NOMO-1 (cell line): ENCODE measurements at regions not wholly inside any gene's neighbourhood (a gene's known extent, or its start where the extent isn't known, plus 50 kb on each side); places are given as distances from the start of the nearest gene placed in this dataset.
"Not testable (repeated sequence)": the region's sequence is repeated elsewhere in the genome, so short reads cannot be mapped to it uniquely, and the experiment has no call there.

ENCODE experiments used
- DNase-seq, 2 experiments: peaks; one replicate each; lab custom pipeline; 2025; ENCODE audit not compliant: unreplicated experiment in 2 of 2; lab: John Stamatoyannopoulos, UW

DNA sequence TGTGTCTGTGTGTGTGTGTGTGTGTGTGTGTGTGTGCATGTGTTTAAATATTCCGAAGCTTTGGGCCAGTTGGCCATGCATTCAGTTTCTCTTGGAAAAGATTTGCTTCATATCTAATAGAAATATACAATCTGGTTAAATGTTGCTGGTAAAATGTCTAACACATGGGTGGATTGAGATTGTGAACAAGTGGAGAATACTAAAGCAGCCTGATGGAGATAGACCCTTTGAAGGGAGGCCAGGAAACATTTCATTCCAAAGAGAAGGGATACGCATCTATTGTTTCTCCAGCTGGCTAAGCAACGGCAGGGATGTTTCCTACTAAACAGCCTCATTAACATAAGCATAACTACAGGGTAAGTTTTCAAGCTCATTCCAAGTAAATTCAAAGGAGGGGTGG, 257.5 kb upstream of the PTBP2 start:
- no peak for DNase-seq

DNA sequence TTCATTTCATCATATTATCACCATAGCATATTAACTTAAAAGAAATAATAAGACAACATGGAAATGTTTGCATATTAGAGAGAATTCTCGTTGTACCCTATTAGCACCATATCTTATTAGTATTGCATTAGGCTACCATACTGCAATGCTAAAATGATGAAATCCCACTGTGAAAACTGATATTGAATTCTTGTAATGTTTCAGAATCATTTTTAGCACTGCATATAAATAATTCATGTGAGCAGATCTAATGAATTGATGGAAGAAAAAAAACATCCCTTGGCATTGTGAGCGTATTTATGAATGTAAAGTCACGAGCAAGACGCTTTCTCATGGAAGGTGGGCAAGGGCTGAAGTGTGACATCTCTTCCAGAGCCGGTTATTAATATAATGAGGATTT, 257.1 kb upstream of the PTBP2 start:
- no peak for DNase-seq

DNA sequence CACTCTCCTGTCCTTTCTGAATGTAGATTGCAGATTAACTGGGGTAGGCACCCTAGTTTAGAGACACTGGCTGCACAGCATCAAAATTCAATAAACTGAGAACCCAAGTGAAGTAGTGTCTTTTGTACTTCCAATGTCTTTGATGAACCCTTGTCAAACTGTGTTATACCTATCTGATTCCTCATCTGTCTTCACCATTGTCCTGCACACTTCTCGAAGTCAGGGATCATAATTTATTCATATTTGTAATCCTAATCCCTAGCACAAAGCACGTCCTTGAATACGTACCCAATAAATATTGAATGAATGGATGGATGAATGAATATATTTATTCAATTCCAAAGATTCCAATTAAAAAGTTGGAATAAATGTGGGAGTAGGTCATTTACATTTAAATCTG, 256.6 kb upstream of the PTBP2 start:
- DNase-seq = no peak

DNA sequence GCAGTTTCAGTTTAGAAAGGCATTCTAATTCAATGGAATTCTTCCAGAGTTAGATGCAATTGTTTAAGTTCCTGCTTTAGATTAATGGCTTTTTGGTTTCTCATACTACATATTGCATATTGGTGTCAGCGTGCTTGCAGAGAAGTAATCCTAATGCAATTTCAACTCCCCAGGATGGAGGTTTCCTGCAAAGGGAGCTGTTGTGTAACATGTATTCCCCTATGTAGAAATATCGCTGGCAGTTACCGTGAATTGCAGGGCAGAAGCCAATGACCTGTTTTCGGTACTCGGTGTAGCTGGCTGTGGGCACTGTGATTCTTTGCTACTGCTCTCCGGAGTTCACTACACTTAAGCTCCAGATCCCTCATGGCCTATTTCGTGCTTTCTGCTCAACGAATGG, 256.1 kb upstream of the PTBP2 start:
- DNase-seq = peak; percentile 70 to 92

DNA sequence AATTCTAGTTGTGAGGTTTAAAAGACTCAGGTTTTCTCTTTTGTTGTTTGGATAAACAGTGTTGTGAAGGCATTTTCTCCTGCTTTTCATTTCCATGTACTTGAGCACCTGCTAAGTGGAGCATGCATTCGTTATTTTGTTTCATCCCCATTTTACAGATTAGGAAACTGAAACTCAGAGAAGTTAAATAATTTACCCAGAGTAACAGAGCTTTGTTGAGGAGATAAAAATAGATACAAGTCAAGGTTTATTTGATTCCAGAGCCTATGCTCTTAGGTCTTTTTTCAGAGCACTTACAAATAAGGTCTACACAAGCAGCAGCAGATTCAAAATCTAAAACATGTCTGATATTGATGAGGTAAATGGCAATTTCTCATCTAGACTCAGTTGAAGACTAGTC, 254.7 kb upstream of the PTBP2 start:
- no peak for DNase-seq

DNA sequence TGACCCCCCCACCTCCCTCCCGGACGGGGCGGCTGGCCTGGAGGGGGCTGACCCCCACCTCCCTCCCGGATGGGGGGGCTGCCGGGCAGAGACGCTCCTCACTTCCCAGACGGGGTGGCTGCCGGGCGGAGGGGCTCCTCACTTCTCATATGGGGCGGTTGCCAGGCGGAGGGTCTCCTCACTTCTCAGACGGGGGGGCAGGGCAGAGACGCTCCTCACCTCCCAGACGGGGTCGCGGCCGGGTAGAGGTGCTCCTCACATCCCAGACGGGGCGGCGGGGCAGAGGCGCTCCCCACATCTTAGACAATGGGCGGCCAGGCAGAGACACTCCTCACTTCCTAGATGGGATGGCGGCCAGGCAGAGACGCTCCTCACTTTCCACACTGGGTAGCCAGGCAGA, 251.9 kb upstream of the PTBP2 start:
- not testable (repeated sequence) for DNase-seq

DNA sequence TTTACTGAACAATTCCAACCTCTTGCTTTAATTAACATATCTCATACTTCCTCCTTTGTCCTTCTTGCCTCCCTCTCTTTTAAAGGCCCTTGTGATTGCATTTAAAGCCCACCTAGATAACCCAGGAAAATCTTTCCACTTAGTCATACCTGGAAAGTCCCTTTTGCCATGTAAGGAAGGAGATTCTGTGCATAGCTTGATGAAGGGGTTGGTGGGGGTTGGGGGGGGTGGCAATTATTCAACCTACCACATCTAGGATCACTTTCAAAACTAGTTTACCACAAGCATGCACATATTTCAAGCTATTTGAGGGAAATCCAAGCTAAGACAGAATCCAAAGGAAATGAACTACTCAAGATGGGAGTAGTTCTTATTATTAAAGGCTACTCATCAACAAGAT, 249.1 kb upstream of the PTBP2 start:
- DNase-seq = no peak

DNA sequence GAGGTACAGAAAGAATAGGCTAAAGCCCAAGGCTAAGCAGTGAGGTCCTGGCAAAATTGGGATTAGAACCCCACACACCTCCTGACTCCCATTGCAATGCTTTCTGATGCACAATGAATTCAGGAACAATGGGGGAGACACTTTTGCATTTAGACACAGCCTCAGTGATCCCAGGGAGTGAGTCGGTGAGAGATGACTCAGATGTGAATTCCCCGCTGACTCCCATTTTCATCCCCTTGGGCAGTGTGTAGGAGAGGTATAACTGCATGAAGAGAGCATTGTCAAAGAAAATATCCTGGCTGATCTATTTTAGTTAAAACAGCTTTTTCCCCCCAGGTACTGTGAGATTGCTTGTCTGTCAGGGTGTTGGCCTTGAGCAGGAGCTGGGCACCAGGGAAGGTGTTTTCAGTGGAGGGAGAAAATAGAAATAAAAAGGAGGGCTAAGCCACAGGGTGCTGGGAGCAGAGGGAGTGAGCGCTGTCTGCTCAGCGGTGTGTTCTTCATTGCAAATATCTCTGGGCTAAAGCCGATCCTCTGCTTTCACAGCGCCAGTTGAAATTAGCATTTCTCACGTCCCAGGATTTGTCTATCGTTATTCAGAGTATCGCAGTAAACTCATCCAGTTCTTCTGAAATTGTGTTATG, 247.7 kb upstream of the PTBP2 start:
- no peak for DNase-seq

DNA sequence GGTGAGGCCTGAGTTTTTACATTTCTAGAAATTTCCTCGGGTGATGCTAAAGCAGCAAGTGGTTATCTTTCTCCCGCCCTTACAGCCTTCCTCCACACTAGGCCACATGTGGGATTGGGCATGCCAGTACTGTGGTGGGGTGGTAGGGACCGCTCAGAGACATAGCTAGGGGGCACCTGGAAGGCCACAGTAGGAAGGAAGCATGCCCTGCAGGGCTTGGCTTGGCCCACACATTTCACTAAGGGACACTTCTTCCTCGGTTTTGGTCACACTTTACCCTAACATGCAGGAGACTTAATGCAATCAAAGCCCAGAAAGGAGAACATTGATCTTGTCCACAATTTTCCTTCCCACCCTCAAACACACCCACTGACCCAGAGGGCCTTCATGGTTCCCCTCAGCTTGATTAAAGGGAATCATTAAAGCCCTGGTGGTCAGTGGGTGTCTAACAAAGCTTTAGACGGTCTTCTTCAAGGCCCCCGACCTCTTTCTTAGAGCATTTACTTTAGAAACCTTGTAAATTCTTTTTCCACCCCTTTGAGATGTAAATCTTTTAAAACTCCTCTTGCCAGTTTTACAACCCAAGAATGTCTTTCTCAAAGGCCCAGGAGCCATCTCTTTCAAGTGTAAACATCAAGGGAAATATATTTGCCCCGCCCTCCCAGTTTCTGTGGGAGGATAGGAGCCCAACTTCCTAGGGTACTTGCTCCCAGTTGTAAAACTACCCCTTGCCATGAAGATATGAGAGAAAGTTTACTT, 246.4 kb upstream of the PTBP2 start:
- no peak for DNase-seq

DNA sequence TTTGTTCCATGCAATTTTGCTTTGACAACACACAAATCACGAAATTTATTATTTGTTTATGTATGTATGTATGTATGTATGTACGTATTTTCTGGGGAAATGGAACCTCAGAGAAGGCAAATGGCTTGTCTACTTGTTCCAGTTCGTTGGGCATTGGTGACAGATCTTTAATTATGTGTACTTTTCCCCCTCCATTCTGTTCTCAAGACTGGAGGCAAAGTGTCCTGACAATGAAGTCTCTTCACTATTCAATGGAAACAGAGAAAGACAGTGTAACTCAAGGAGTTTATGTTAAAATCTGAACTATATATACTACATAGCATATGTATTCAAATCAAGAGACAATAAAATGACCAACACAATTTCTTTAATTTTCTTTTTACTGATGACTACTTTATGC, 245.7 kb upstream of the PTBP2 start:
- DNase-seq = no peak

DNA sequence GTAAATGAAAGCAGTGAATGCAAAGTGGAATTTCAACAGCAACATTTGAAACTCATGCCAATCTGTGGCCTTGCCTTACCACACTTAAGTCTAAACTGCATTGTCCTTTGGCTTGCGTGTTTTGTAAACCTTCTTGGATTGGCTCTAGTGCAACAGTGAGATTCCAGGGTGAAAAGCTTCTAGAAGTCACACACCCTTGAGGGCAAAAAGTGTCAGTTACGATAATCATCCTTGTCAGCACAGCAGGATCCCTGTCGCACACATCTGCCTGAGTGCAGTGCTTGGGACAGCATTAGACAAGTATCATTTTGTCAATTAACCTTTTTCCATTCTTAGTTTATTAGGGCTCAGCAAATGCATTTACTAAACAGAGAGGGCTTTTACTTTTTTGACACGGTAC, 243.4 kb upstream of the PTBP2 start:
- DNase-seq = no peak

DNA sequence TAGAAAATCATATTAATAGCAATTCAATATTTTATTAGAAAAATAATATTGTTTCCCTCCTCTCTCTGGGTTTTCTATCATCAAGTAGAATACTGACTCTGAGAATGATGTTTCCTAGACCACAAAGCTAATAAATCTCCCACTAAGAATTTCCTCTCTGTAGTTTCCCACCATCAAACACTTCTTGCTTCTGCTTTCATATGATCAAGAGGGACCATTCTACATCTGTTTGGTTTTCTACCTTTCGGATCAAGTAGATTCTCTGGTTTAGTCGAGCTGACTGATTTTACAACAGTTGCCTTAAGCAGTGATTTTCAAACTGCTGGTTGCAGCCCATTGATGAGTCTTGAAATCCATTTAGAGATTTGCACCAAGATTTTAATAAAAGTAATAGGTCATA, 240.2 kb upstream of the PTBP2 start:
- peak in 1 of 2 experiments; percentile 45 for DNase-seq

DNA sequence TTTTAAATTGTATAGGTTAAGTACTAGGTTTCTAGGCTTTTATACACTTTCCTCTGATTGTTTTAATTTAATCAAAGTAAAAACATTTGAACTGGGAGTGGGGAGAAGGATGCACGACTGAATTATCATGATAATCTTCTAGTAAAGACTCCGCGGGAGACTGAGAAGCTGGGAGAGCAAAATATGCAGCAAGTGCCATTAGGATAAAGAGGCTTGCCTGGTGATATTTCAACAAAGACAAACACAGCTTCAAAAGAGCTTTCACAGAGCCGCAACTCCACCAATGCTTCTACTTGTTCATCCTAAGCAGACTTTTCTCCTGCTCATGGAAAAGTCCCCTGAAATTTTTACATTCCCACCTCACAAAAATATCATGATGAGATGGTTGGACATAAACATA, 239.0 kb upstream of the PTBP2 start:
- no peak for DNase-seq

DNA sequence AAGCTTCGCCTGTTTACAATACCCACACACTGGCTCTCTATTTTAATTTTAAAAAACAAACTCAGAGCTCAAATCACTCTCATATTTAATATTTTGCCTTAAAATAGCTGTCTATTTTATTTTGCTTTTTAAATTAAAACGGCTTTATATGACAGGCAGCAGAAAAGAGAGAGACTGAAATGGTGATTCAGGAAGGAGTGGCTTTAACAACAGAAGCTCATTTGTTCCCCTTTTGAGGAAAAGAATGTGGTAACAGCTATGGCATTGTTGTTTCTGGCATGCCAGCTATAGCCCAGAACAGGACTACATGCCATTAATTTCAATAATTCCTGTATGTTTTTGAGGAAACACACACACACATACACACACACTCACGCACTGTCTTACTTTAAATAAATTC, 234.2 kb upstream of the PTBP2 start:
- DNase-seq = peak in 1 of 2 experiments; percentile 40

DNA sequence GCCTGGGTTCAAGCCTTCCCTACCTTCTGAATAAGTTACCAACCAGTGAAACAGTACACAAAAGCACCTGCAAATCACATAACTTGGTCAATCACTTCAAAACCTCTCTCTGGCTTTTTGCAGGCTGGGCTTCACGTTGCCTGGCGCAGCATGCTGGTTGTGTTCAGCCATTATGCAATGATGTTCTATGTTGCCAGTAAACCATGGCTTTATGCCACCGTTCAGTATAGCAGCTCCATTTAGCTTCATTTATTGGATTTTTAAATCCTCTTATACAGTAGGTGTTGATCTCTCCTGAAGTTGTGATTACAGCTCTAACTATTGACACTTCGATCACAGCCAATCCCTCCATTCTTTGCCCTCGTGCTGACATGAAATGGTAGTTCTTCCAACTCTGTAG, 233.6 kb upstream of the PTBP2 start:
- DNase-seq = no peak

DNA sequence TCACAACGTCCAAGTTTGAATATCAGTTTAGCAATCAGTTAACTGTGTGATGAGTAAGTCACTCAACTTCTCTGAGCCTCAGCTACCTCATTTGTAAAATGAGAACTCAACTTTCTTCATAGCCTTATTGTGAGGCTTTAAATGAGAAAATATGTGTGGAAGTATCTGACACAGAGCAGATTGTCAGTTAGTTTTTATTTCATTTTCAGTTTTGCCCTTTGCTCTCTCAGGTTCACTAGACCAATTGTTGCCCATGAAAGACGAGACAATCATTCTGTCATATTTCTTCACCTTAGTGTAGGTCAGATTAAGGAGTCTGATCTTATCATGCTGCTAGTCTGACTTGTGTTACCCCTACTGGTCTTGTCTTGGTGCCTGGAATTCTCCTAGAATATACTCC, 232.8 kb upstream of the PTBP2 start:
- no peak for DNase-seq

DNA sequence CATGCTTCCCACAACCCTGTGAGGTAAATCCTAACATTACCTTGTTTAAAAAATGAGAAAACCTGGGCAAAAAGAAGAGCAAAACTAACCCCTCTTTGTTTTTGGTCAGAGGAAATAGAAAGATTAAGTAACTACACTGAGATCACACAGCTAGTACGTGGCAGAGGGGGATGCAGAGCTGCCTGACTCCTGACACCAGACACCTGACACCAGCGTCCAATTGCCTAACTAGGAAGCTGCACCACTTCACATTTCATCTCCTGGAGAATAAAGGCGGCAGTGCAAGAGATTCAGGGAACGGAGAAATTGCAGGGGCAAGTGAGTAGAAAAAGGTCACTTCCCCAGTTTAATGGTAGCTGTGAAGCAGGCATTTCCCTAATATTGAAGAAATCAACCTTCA, 229.3 kb upstream of the PTBP2 start:
- no peak for DNase-seq

DNA sequence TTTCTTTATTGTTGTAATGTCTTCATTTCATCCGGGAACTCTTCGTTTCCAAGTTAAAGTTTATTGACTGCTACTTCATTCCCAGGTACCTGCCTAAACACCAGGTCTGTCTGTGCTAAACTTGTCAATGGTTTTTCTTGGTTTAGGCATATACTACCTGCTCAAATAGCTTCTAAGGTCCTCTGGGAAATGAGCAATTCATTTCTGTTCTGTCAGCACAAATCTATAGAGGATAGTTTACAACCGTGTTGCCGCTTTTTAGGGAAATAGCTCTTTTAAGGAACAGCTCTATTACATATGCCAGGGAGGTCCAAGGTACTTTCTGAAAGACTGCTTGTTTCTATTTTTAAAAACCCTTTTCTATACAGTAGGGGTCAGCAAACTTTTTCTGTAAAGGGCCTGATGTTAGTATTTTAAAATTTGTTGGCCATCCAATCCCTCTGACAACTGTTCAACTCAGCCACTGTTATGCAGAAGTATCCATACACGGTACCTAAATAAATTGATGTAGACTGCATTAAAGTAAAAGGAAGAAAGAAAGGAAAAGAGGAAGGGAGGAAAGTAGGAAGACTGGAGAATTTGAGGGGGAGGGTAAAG, 222.7 kb upstream of the PTBP2 start:
- DNase-seq = no peak

DNA sequence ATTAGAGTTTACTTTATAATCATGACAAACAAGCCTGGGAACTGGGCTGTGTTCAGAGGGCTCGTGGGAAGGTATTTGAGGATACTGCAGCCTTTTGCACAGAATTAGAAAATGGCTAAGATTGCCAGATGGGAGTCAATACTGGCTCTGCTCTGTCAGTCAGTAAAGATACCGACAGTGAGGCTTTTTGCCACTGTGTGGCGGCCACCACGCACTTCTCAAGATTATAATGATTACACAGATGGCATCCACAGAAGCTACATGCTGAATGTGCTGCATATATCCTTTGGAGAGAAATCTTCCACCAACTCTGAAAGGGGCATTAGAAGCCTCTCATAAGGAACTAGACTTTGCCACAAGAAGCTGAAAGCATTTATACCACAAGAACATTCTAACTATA, 213.4 kb upstream of the PTBP2 start:
- DNase-seq = no peak

DNA sequence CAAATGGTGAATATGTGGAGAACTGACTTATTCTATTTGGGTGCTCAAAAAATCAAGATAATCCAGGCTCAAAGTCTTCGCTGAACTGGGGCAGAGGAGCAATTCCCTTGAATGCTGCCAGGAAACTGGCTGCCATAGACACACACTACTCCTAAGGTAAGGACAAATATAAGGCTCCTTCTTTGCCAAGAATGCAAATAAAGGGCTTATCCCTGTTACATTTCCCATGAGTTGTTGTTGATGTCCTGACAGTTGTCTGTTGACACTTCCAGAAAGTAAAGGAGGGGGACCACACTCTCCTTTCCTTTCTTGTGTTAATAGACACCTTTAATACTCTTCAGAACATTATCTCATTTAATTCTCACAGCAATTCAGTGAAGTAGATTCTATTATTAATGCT, 212.2 kb upstream of the PTBP2 start:
- no peak for DNase-seq

DNA sequence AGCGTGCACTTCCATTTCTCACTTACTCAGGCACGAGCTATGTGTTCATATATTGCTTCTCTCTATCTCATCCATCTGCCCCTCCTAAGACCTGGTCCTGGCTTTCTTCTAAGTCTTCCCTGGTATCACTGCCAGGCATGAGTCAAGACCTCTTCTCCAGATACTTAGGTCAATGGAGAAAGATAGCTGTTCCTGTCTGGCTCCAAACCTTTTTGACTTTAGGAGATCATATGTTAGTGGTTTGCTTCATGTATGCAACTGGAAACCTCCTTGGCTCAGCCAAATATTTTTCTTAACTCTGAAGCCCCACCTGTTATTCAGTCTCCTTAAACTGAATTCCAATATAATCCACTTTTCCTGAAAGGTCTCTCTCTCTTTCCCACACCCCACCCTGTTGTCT, 211.6 kb upstream of the PTBP2 start:
- DNase-seq = no peak

DNA sequence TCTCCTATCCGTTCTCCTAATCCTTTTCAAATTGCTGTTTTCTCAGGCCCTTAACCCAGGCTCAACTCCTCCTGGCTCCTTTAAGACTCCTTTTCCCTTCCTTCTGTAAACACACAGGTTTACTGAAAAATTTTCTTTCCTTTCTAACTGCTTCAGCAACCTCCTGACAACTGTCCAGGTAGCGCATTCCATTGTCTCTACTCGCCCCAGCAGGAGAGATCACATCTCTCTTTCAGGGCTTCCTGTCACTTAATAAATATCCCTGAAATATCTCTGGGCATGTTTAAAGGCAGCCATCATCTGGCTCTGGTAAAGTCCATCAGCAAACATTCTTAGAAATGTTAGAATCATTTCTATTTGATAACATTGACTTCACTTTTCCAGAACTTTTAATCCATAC, 211.2 kb upstream of the PTBP2 start:
- no peak for DNase-seq
